Progenitor cell of endocrine pancreas (in vitro differentiated cells): ENCODE measurements at regions not wholly inside any gene's neighbourhood (a gene's known extent, or its start where the extent isn't known, plus 50 kb on each side); places are given as distances from the start of the nearest gene placed in this dataset.

ENCODE experiments used
- DNase-seq: peaks from one replicate; pipeline ENCODE4 v3.0.0; 2021; ENCODE audit warnings: low spot score; ENCODE audit not compliant: unreplicated experiment
- H3K27ac Mint-ChIP-seq: 2 replicates; pipeline ENCODE4 v1.8.0; 2021; ENCODE audit warnings: mild to moderate bottlenecking, moderate library complexity, mixed read lengths
- H3K27me3 Mint-ChIP-seq: 2 replicates; pipeline ENCODE4 v1.8.0; 2021; ENCODE audit warnings: mixed read lengths
- H3K36me3 Mint-ChIP-seq: 2 replicates; pipeline ENCODE4 v1.8.0; 2022; ENCODE audit warnings: mixed read lengths; ENCODE audit not compliant: insufficient read depth
- H3K4me1 Mint-ChIP-seq: 2 replicates; pipeline ENCODE4 v1.8.0; 2021; ENCODE audit warnings: low read depth, mixed read lengths
- H3K4me3 Mint-ChIP-seq: 2 replicates; pipeline ENCODE4 v1.8.0; 2021; ENCODE audit warnings: low read depth, mild to moderate bottlenecking, moderate library complexity, mixed read lengths
- H3K9me3 Mint-ChIP-seq: 2 replicates; pipeline ENCODE4 v1.8.0; 2021; ENCODE audit warnings: low read depth, mixed read lengths
- TF ChIP-seq, protein P1 (sequence below): fragments of 200-600 bp; sonication (generic); IDR thresholded peaks from one replicate; pipeline ENCODE4 v1.5.0; 2021; ENCODE audit warnings: antibody characterized with exemption, mild to moderate bottlenecking; ENCODE audit not compliant: unreplicated experiment

- TF ChIP-seq, protein P1, sequence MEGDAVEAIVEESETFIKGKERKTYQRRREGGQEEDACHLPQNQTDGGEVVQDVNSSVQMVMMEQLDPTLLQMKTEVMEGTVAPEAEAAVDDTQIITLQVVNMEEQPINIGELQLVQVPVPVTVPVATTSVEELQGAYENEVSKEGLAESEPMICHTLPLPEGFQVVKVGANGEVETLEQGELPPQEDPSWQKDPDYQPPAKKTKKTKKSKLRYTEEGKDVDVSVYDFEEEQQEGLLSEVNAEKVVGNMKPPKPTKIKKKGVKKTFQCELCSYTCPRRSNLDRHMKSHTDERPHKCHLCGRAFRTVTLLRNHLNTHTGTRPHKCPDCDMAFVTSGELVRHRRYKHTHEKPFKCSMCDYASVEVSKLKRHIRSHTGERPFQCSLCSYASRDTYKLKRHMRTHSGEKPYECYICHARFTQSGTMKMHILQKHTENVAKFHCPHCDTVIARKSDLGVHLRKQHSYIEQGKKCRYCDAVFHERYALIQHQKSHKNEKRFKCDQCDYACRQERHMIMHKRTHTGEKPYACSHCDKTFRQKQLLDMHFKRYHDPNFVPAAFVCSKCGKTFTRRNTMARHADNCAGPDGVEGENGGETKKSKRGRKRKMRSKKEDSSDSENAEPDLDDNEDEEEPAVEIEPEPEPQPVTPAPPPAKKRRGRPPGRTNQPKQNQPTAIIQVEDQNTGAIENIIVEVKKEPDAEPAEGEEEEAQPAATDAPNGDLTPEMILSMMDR: no peak
- peaks cover 2% of the 10 kb centered on the region for H3K9me3 Mint-ChIP-seq
- no peaks in the 10 kb centered on the region for H3K27me3 Mint-ChIP-seq
- no peak for DNase-seq
- H3K4me3 Mint-ChIP-seq: no peak overlapping the region
- no peaks in the 10 kb centered on the region for H3K36me3 Mint-ChIP-seq
- H3K4me1 Mint-ChIP-seq: peaks cover 6% of the 10 kb centered on the region
- H3K27ac Mint-ChIP-seq: no peak overlapping the region
Measured at GRCh38 chr3:153880493-153880892, 240.7 kb upstream of the ARHGEF26 start.

DNA sequence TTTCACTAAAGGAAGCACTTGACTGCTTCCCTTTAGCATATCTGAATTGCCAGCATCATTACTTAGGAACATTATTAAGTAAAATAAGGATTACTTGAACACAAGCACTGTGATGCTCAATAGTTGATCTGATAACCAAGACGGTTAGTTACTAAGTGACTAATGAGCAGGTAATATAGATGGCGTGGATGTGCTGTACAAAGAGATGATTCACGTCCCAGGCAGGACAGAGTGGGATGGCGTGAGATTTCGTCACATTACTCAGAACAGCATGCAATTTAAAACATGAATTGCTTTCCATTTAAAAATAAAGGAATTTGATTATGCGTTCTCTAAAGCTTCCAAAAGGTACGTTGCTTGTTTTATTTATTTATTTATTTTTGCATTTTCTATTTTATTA, 240.0 kb upstream of the ARHGEF26 start:
- TF ChIP-seq, protein P1: no peak
- Mint-ChIP-seq H3K4me3 (no peak overlapping the region), H3K9me3 (no peaks in the 10 kb centered on the region), H3K27ac (no peak overlapping the region), H3K27me3 (no peaks in the 10 kb centered on the region), H3K4me1 (peaks cover 6% of the 10 kb centered on the region), H3K36me3 (no peaks in the 10 kb centered on the region)
- DNase-seq: no peak

- Mint-ChIP-seq H3K36me3 (no peaks in the 10 kb centered on the region), H3K4me1 (peaks cover 6% of the 10 kb centered on the region), H3K27me3 (no peaks in the 10 kb centered on the region), H3K4me3 (no peak overlapping the region), H3K9me3 (no peaks in the 10 kb centered on the region), H3K27ac (no peak overlapping the region)
- TF ChIP-seq, protein P1: no peak
- no peak for DNase-seq
Measured at GRCh38 chr3:153885359-153885758, 235.8 kb upstream of the ARHGEF26 start.

- H3K9me3 Mint-ChIP-seq: no peaks in the 10 kb centered on the region
- H3K4me1 Mint-ChIP-seq: no peaks in the 10 kb centered on the region
- H3K36me3 Mint-ChIP-seq: no peaks in the 10 kb centered on the region
- DNase-seq: no peak
- H3K4me3 Mint-ChIP-seq: no peak overlapping the region
- TF ChIP-seq, protein P1: no peak
- no peak overlapping the region for H3K27ac Mint-ChIP-seq
- no peaks in the 10 kb centered on the region for H3K27me3 Mint-ChIP-seq
Measured at GRCh38 chr3:153889905-153890334, 231.3 kb upstream of the ARHGEF26 start.

GRCh38 chr3:153892126-153892525, 229.1 kb upstream of the ARHGEF26 start:
- no peaks in the 10 kb centered on the region for H3K27me3 Mint-ChIP-seq
- no peak for DNase-seq
- H3K27ac Mint-ChIP-seq: no peak overlapping the region
- H3K4me3 Mint-ChIP-seq: no peak overlapping the region
- no peaks in the 10 kb centered on the region for H3K9me3 Mint-ChIP-seq
- H3K36me3 Mint-ChIP-seq: no peaks in the 10 kb centered on the region
- no peaks in the 10 kb centered on the region for H3K4me1 Mint-ChIP-seq
- TF ChIP-seq, protein P1: no peak
